Gastroesophageal sphincter (tissue), 3 donors: ENCODE measurements at regions not wholly inside any gene's neighbourhood (a gene's known extent, or its start where the extent isn't known, plus 50 kb on each side); places are given as distances from the start of the nearest gene placed in this dataset.

Experiments
- EP300 ChIP-seq: sonication (generic); formaldehyde crosslinking; IDR thresholded peaks from one replicate; pipeline ENCODE4 v1.6.1; 2017; ENCODE audit warnings: antibody characterized with exemption, mild to moderate bottlenecking
- POLR2A ChIP-seq, 2 donors: fragments of 450-650 bp; IDR thresholded peaks; one replicate each; pipeline ENCODE4 v1.6.1; 2017; ENCODE audit warnings: antibody characterized with exemption in 2 of 2, mild to moderate bottlenecking in 2 of 2, moderate library complexity in 1 of 2
- TF ChIP-seq, protein P1 (sequence below), 4 experiments: fragments of 200-600 bp in 2 of 4; fragments of 450-650 bp in 2 of 4; sonication (generic) in 1 of 4; IDR thresholded peaks; one replicate each; pipeline ENCODE4 v1.5.1; 2017 to 2019; ENCODE audit warnings: antibody characterized with exemption in 4 of 4, mild to moderate bottlenecking in 2 of 4, moderate library complexity in 2 of 4

- TF ChIP-seq, protein P1, sequence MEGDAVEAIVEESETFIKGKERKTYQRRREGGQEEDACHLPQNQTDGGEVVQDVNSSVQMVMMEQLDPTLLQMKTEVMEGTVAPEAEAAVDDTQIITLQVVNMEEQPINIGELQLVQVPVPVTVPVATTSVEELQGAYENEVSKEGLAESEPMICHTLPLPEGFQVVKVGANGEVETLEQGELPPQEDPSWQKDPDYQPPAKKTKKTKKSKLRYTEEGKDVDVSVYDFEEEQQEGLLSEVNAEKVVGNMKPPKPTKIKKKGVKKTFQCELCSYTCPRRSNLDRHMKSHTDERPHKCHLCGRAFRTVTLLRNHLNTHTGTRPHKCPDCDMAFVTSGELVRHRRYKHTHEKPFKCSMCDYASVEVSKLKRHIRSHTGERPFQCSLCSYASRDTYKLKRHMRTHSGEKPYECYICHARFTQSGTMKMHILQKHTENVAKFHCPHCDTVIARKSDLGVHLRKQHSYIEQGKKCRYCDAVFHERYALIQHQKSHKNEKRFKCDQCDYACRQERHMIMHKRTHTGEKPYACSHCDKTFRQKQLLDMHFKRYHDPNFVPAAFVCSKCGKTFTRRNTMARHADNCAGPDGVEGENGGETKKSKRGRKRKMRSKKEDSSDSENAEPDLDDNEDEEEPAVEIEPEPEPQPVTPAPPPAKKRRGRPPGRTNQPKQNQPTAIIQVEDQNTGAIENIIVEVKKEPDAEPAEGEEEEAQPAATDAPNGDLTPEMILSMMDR (IDR thresholded peaks at IDR 0.05), result no peak
- TF ChIP-seq POLR2A (IDR thresholded peaks at IDR 0.05) (no peak), EP300 (no peak)
These were observed 439.8 kb upstream of the JARID2 start for GRCh38 chr6:14806101-14806500.
